Inferior parietal cortex (tissue), 1 donor: ENCODE measurements at regions not wholly inside any gene's neighbourhood (a gene's known extent, or its start where the extent isn't known, plus 50 kb on each side); places are given as distances from the start of the nearest gene placed in this dataset.
A peak's percentile ranks its signal among the peaks of the same experiment; 100 is the strongest.

Source experiments
- DNase-seq: peaks from one replicate; pipeline ENCODE4 v3.0.0-alpha.2; 2016; ENCODE audit errors: extremely low spot score

DNA sequence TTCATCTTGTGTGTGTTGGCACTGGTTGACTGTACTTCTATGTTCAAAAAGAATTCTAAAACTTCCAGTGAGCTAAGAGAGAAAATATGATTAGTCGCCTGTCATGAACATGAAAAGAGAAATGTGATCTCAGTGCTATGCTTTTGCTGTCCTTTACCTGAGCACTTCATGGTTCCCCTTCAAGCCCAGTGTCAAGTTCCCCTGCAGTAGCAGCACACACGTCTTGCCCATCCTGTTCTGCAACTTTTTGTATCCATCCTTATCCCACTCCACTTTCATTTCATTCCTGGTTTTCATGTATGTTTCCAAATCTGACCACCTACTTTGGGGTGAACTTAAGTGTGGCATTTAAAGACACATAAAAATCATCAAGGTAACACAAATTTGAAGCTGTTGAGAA lies 848.0 kb upstream of the USP15 start:
- no peak for DNase-seq

GRCh38 chr12:61414470-61414869 lies 845.7 kb upstream of the USP15 start:
- no peak for DNase-seq

DNA sequence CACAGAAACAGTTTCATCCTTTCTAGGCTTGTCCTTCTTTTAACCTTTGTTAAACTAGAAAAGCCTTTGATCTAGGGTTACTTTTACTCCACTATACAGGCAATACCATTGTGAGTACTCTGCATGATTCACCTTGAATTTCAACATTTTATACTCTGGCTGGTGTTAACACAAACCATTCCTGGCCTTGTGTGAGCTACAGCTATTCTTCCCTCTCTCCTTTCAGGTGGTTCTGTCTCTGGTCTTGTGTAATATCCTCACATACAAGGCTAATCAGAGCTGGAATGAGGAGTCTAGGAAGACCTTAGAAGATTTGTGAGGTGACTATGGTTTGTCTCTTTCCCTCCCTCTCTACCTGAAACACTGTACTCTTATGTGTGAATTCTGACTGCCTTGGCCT lies 837.4 kb upstream of the USP15 start:
- DNase-seq, result no peak

GRCh38 chr12:61452076-61452475 lies 808.1 kb upstream of the USP15 start:
- no peak for DNase-seq

DNA sequence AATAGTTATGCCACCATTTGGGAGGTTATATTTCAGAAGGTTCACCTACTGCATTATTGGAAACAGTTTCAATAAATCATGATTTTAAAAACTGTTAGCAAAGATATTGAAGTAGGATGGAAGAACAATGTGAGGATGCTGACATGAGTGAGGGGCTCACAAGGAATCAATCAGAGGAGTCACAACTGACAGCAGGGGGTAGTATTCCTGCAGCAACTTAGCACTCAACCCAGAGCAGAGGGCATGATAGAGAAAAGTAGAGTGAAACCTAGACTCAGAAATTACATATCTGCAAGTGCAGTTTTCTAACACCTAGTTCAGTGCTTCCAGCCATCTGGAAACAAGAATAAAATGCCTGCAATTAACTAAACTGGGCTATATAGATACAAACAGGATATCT lies 772.5 kb upstream of the USP15 start:
- no peak for DNase-seq

GRCh38 chr12:61490526-61491498 lies 769.4 kb upstream of the USP15 start:
- DNase-seq, result no peak

- no peak for DNase-seq
Measured at GRCh38 chr12:61502179-61502578, 758.0 kb upstream of the USP15 start.

- no peak for DNase-seq
Measured at GRCh38 chr12:61504396-61505080, 755.7 kb upstream of the USP15 start.

- DNase-seq, result no peak
Measured at GRCh38 chr12:61513499-61513898, 746.7 kb upstream of the USP15 start.

DNA sequence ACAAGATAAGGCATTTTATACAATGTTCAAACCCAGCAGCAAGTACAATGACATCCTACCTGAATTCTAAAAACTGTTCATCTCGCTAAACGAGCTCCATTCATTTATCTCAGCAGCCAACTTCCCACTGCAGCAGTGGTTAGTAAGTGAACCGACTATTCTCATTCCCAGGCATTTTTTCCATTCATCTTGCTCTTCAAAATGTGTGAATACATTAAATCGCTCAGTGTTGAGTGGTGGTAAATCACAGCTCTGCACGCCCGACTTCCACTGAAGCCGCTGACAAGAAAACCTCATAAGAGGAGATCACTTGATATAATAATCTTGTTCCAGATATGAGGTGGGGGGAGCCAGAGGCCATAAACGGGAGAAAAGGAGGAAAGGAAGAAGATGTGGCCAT lies 746.2 kb upstream of the USP15 start:
- no peak for DNase-seq

GRCh38 chr12:61521258-61521657 lies 738.9 kb upstream of the USP15 start:
- DNase-seq, result no peak

GRCh38 chr12:61523276-61523992 lies 736.8 kb upstream of the USP15 start:
- no peak for DNase-seq

DNA sequence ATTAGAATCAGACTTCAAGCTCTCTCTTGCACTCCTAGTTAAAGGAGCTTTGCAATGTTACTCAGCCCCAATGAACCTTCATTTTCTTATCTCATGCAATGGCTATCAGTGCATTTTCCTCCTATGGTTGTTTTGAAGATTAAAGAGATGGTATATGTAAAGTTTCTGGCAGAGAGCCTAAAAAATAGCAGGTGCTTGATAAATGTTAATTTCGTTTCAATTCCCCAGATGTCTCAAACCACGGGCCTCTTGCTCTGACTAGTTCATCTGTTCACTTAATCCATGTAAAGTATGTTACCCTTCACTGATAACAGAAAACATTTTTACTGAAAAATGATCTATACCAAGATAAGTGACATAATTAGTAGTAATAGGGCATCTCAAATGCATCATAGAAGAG lies 735.4 kb upstream of the USP15 start:
- no peak for DNase-seq

DNA sequence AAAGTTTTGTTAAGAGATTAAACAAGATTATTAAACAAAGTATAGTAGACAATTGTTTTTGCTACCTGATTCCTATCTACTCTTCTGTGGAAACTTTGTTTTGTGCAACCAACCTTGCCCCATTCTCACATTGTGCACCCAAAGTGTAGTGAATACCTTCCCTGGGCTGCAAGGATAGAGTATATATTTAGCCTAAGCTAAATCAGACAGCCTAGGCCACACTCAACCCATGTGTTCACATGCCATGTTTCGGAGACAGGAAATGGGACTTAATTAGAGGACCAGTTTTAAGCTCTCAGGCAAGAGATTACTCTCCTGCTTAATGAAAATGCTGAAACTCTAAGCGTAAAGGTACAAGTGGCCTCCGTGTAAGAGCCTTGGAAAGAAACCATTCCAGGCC lies 734.9 kb upstream of the USP15 start:
- DNase-seq, result no peak

DNA sequence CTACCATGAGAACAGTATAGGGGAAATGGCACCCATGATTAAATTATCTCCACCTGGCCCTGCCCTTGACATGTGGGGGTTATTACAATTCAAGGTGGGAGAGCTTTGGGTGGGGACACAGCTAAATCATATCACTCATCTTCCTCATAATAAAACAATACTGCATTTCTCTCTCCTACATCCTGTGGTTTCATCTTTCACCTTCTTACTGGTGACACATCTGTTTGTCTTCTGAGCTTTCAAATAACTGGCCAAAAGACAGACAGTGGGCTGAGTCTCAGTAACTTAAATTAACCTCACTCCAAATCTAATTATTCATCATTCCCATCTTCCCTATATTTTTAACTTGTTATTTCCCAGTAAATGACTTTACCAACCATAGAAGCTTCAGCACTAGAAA lies 729.7 kb upstream of the USP15 start:
- DNase-seq, result no peak

- no peak for DNase-seq
Measured at GRCh38 chr12:61531195-61531594, 729.0 kb upstream of the USP15 start.

GRCh38 chr12:61536117-61536516 lies 724.1 kb upstream of the USP15 start:
- no peak for DNase-seq

DNA sequence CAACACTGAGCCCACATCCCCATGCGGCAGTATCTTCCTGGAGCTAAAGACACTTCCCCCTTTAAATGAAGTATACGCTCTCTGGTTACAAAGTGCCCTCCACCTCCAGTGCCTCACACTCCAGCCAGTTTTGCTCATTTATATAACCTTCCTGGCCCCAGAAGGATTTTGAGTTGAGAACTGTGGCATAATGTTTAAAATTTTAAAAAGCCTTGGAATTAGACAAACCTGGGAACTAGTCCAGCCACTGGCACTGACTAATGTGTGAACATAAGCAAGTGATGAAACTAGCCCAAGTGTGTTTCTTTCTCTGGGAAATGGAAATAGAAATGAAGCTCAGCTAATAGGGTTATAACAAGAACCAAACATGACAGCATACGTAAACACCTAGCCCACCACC lies 723.7 kb upstream of the USP15 start:
- peak; percentile 63 for DNase-seq

DNA sequence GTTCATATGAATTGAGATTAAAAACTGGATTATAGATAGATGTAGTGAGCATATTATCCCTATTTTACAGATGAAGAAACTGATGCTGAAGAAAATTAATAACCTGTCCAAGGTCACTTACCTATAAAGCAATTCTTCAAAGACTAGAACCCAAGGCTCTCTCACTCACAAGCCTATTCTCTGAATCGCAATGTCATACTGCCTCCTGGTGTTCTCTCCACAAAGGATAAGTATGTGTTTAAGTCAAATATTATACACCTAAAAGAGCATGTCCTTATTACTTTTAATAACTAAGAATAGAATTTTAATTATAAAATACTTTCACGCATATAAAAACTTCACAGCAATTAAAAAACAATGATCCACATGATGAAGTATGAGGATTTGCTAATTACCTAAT lies 721.3 kb upstream of the USP15 start:
- no peak for DNase-seq

DNA sequence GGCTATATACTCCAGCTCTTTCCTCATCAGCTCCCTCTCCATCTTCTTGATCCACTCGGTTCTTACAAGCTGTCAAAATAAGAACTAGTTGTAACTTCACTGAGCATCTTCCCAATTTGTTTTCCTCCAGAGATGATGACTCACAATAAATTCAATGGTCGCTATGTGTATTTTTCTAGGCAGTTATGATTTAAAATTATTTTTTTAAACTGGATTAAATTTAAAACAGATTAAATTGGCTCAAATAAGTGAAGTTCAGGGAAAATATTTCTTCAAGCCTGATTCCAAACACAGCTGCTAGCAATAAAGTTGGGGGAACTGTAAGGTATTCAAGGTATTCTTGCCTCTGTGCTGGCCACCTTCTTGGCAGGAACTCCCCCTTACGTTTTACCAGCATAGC lies 717.7 kb upstream of the USP15 start:
- no peak for DNase-seq

GRCh38 chr12:61546296-61546695 lies 713.9 kb upstream of the USP15 start:
- DNase-seq, result no peak

GRCh38 chr12:61553091-61553490 lies 707.1 kb upstream of the USP15 start:
- DNase-seq, result no peak
